ENCODE measurements at regions not wholly inside any gene's neighbourhood (a gene's known extent, or its start where the extent isn't known, plus 50 kb on each side); places are given as distances from the start of the nearest gene placed in this dataset.

DNA sequence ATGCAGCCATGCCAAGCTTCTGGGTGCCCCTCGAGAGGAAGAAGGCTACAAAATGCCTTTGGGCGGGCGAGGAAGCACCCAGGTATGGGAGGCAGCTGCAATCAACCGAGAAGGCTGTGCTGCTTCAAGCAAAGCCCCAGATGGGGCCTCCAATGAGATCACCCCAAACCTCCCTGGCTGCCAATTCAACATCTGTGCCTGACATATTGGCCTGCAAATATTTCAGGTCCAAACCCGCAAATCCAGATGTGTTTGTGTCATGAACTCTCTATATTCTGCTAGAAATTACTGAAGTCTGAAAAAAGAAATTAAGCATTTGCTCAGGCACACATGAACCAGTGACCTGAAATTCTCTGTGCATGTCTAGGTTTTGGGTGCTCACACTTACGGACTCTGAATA, 78.8 kb upstream of the RCN1 start:
- no peak overlapping the region for H3K27ac ChIP-seq
- no peaks in the 10 kb centered on the region for H3K27me3 ChIP-seq
- TF ChIP-seq, protein P1, sequence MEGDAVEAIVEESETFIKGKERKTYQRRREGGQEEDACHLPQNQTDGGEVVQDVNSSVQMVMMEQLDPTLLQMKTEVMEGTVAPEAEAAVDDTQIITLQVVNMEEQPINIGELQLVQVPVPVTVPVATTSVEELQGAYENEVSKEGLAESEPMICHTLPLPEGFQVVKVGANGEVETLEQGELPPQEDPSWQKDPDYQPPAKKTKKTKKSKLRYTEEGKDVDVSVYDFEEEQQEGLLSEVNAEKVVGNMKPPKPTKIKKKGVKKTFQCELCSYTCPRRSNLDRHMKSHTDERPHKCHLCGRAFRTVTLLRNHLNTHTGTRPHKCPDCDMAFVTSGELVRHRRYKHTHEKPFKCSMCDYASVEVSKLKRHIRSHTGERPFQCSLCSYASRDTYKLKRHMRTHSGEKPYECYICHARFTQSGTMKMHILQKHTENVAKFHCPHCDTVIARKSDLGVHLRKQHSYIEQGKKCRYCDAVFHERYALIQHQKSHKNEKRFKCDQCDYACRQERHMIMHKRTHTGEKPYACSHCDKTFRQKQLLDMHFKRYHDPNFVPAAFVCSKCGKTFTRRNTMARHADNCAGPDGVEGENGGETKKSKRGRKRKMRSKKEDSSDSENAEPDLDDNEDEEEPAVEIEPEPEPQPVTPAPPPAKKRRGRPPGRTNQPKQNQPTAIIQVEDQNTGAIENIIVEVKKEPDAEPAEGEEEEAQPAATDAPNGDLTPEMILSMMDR (IDR thresholded peaks at IDR 0.05) = no peak
- no peak for TF ChIP-seq POLR2A (IDR thresholded peaks at IDR 0.05)
- H3K4me3 ChIP-seq = no peak overlapping the region
- H3K36me3 ChIP-seq = no peaks in the 10 kb centered on the region
- no peaks in the 10 kb centered on the region for H3K9me3 ChIP-seq
- DNase-seq = no peak
- H3K4me1 ChIP-seq = no peaks in the 10 kb centered on the region

DNA sequence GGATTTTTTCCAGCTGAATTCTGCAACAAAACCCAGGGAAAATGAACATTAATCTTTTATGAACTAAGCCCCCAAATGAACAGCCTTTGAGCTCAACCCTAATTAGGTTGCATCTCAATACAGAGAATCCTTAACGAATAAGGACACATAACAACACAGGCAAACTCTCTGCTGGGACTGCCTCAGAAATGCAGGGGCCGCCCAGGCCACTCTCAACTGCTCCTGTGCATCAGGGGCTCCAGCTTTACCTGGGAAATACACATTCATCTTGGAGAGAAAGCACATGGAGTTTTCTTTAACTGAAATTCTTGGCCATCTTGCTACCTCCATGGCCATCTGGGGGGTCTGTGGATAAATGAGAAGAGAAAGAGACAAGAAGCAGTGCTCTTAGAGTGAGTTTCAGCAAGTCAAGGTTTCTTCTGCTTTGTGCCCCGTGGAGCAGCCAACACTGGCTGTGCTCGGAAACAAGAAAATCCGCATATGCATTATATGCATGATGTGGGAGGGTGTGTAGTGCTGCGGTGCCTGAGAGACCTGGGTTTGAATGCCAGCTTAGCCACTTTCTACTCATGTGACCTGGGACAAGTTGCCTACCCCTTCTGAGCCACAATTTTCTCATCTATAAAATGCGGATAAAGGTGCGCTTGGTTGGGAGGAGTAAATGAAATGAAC, 81.9 kb upstream of the RCN1 start:
- DNase-seq = no peak
- no peaks in the 10 kb centered on the region for H3K27me3 ChIP-seq
- H3K4me1 ChIP-seq = no peaks in the 10 kb centered on the region
- no peaks in the 10 kb centered on the region for H3K9me3 ChIP-seq
- H3K4me3 ChIP-seq = no peak overlapping the region
- H3K27ac ChIP-seq = no peak overlapping the region
- TF ChIP-seq, protein P1 (IDR thresholded peaks at IDR 0.05) = no peak
- TF ChIP-seq POLR2A (IDR thresholded peaks at IDR 0.05) = no peak
- H3K36me3 ChIP-seq = no peaks in the 10 kb centered on the region

DNA sequence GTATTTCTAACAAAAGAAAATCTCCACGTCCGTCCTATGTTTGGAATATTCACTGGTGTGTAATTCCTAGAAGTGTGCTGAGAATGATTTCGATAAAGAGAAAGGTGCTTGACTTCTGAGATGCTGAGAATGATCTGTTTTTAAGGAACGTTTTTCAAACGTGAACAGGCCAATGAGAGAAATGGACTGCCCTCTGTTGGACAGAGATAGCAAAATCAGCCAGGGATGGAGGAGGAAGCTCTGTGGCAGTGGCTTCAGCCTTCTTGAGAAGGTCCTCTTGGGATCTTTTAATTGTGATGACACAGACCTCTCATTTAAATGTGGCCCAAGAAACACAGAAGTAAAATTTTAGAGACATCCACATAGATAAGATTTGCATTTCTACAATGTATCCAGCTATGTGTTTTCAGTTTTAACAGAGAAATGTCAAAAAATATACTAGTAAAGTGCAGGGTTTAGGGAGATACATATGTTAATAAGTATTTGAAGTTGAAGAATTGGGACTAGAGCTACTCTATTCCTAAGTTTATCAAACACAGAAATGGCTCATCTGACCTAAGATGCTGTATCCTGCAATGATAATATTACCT, 84.0 kb upstream of the RCN1 start:
- Histone ChIP-seq H3K4me3 (no peak overlapping the region), H3K4me1 (no peaks in the 10 kb centered on the region), H3K27ac (no peak overlapping the region), H3K36me3 (no peaks in the 10 kb centered on the region), H3K27me3 (no peaks in the 10 kb centered on the region), H3K9me3 (no peaks in the 10 kb centered on the region)
- no peak for TF ChIP-seq POLR2A (IDR thresholded peaks at IDR 0.05)
- TF ChIP-seq, protein P1 (IDR thresholded peaks at IDR 0.05) = peak in 4 of 6 experiments; percentile 29 to 39 (median 38)
- no peak for DNase-seq

DNA sequence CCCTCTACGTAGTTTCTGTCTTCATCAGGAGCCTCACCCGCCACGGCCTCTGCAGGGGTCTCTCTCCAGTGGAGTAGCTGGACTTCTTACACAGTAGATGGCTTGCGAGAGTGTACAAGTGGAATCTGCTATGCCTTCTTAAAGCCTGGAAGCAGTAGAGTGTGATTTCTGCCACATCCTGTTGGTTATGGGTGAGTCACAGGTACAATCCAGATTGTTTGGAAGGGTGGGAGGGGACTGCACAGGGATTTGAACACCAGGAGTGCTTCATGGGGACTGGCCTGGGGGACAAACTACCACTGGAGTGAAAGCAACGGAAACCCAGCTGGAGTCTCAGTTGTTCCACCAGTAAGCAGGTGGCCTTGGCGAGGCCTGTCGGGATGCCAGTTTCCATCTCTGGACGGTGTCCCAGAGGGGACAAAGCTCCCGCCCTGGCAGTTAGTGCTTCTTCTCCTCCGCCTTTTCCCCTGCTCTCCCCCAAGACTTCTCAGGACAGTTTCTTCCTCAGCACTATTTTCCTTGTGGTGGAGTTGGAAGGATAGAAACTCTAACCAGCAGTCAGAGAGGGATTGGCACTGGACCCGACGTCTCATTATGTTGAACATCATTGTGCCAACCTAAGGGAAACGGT, 85.0 kb upstream of the RCN1 start:
- Histone ChIP-seq H3K4me3 (no peak overlapping the region), H3K4me1 (no peaks in the 10 kb centered on the region), H3K36me3 (no peaks in the 10 kb centered on the region), H3K27me3 (no peaks in the 10 kb centered on the region), H3K27ac (no peak overlapping the region), H3K9me3 (no peaks in the 10 kb centered on the region)
- TF ChIP-seq, protein P1 (IDR thresholded peaks at IDR 0.05) = no peak
- TF ChIP-seq POLR2A (IDR thresholded peaks at IDR 0.05) = no peak
- no peak for DNase-seq

DNA sequence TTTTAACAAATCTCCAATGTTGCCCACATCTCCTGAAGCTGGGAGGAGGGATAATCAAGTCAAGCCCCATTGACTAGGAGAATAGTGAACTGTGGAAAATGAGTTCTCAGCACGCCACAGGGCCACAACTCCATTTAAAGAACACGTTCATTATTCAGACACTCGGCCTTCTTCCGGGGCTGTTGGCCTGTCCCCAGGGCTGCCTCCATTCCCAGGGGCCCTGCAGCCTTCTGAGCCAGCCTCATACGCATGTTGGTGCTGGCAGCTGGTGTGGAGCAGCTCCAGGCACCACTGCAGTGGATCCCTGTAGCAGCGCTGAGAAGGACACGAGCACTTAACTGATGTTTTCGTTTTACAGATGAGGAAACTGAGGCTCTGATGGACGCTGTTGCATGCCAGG, 87.5 kb upstream of the RCN1 start:
- no peak for DNase-seq
- TF ChIP-seq, protein P1 (IDR thresholded peaks at IDR 0.05) = no peak
- no peak for TF ChIP-seq POLR2A (IDR thresholded peaks at IDR 0.05)

More for the DNA sequence above, 87.5 kb upstream of the RCN1 start:
- H3K4me3 ChIP-seq = no peak overlapping the region
- H3K36me3 ChIP-seq = no peaks in the 10 kb centered on the region
- no peak overlapping the region for H3K27ac ChIP-seq
- H3K27me3 ChIP-seq = no peaks in the 10 kb centered on the region
- H3K4me1 ChIP-seq = no peaks in the 10 kb centered on the region
- no peaks in the 10 kb centered on the region for H3K9me3 ChIP-seq

Data from Peyer's patch (tissue), 4 donors.